ENCODE measurements at regions not wholly inside any gene's neighbourhood (a gene's known extent, or its start where the extent isn't known, plus 50 kb on each side); places are given as distances from the start of the nearest gene placed in this dataset.

- Histone ChIP-seq H4K20me1 (ENCODE audit: low read depth, low read length) (no peaks in the 10 kb centered on the region), H3K79me2 (ENCODE audit: insufficient read depth, low read length) (no peaks in the 10 kb centered on the region), H3K27me3 (ENCODE audit: low read length) (no peaks in the 10 kb centered on the region), H2AFZ (ENCODE audit: low read depth, low read length, severe bottlenecking) (no peak overlapping the region), H3K4me3 (ENCODE audit: insufficient read depth, low read length, poor library complexity, severe bottlenecking) (no peak overlapping the region), H3K4me2 (ENCODE audit: low read depth, low read length, poor library complexity, severe bottlenecking) (no peak overlapping the region), H3F3A (ENCODE audit: insufficient read depth) (no peaks in the 10 kb centered on the region), H3K36me3 (ENCODE audit: low read length) (no peaks in the 10 kb centered on the region), H3K27ac (ENCODE audit: low read depth, low read length) (no peak overlapping the region), H3K9ac (ENCODE audit: low read length) (no peak overlapping the region), H3K9me2 (replicated peaks; ENCODE audit: insufficient read depth, low read length) (no peaks in the 10 kb centered on the region), H3K9me3 (ENCODE audit: insufficient read depth, low read length) (no peaks in the 10 kb centered on the region)
- no peak for TF ChIP-seq EZH2phosphoT487 (conservative IDR thresholded peaks at IDR 0.05; ENCODE audit: low read length)
- TF ChIP-seq, protein P1, sequence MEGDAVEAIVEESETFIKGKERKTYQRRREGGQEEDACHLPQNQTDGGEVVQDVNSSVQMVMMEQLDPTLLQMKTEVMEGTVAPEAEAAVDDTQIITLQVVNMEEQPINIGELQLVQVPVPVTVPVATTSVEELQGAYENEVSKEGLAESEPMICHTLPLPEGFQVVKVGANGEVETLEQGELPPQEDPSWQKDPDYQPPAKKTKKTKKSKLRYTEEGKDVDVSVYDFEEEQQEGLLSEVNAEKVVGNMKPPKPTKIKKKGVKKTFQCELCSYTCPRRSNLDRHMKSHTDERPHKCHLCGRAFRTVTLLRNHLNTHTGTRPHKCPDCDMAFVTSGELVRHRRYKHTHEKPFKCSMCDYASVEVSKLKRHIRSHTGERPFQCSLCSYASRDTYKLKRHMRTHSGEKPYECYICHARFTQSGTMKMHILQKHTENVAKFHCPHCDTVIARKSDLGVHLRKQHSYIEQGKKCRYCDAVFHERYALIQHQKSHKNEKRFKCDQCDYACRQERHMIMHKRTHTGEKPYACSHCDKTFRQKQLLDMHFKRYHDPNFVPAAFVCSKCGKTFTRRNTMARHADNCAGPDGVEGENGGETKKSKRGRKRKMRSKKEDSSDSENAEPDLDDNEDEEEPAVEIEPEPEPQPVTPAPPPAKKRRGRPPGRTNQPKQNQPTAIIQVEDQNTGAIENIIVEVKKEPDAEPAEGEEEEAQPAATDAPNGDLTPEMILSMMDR (IDR thresholded peaks at IDR 0.05; ENCODE audit: insufficient read depth, low read length, poor library complexity, severe bottlenecking) = no peak
Measured at GRCh38 chr1:212507369-212507768, 74.6 kb downstream of the NENF start.

GRCh38 chr1:212512816-212513559, 80.3 kb downstream of the NENF start:
- Histone ChIP-seq H3K9me3 (ENCODE audit: insufficient read depth, low read length) (no peaks in the 10 kb centered on the region), H4K20me1 (ENCODE audit: low read depth, low read length) (no peaks in the 10 kb centered on the region), H3K36me3 (ENCODE audit: low read length) (no peaks in the 10 kb centered on the region), H3K4me3 (ENCODE audit: insufficient read depth, low read length, poor library complexity, severe bottlenecking) (no peak overlapping the region), H2AFZ (ENCODE audit: low read depth, low read length, severe bottlenecking) (no peak overlapping the region), H3K9ac (ENCODE audit: low read length) (no peak overlapping the region), H3K27me3 (ENCODE audit: low read length) (no peaks in the 10 kb centered on the region), H3K27ac (ENCODE audit: low read depth, low read length) (no peak overlapping the region), H3K4me2 (ENCODE audit: low read depth, low read length, poor library complexity, severe bottlenecking) (no peak overlapping the region), H3K9me2 (replicated peaks; ENCODE audit: insufficient read depth, low read length) (no peaks in the 10 kb centered on the region), H3F3A (ENCODE audit: insufficient read depth) (no peaks in the 10 kb centered on the region), H3K79me2 (ENCODE audit: insufficient read depth, low read length) (no peaks in the 10 kb centered on the region)
- TF ChIP-seq, protein P1 (IDR thresholded peaks at IDR 0.05; ENCODE audit: insufficient read depth, low read length, poor library complexity, severe bottlenecking) = no peak
- no peak for TF ChIP-seq EZH2phosphoT487 (conservative IDR thresholded peaks at IDR 0.05; ENCODE audit: low read length)

GRCh38 chr1:212513586-212513985, 80.9 kb downstream of the NENF start:
- H3K4me2 ChIP-seq (ENCODE audit: low read depth, low read length, poor library complexity, severe bottlenecking) = no peak overlapping the region

More at GRCh38 chr1:212513586-212513985, 80.9 kb downstream of the NENF start:
- Histone ChIP-seq H3K9ac (ENCODE audit: low read length) (no peak overlapping the region), H3K9me3 (ENCODE audit: insufficient read depth, low read length) (no peaks in the 10 kb centered on the region), H3K27ac (ENCODE audit: low read depth, low read length) (no peak overlapping the region), H3K9me2 (replicated peaks; ENCODE audit: insufficient read depth, low read length) (no peaks in the 10 kb centered on the region), H3K4me3 (ENCODE audit: insufficient read depth, low read length, poor library complexity, severe bottlenecking) (no peak overlapping the region), H3K27me3 (ENCODE audit: low read length) (no peaks in the 10 kb centered on the region), H2AFZ (ENCODE audit: low read depth, low read length, severe bottlenecking) (no peak overlapping the region), H3K36me3 (ENCODE audit: low read length) (no peaks in the 10 kb centered on the region), H4K20me1 (ENCODE audit: low read depth, low read length) (no peaks in the 10 kb centered on the region), H3K79me2 (ENCODE audit: insufficient read depth, low read length) (no peaks in the 10 kb centered on the region), H3F3A (ENCODE audit: insufficient read depth) (no peaks in the 10 kb centered on the region)
- TF ChIP-seq, protein P1 (IDR thresholded peaks at IDR 0.05; ENCODE audit: insufficient read depth, low read length, poor library complexity, severe bottlenecking) = no peak

All from SU-DHL-6 (cell line).